HK-2 (cell line): ENCODE measurements at regions not wholly inside any gene's neighbourhood (a gene's known extent, or its start where the extent isn't known, plus 50 kb on each side); places are given as distances from the start of the nearest gene placed in this dataset.
"Not testable (repeated sequence)": the region's sequence is repeated elsewhere in the genome, so short reads cannot be mapped to it uniquely, and the experiment has no call there.

Experiments
- DNase-seq: peaks from one replicate; pipeline ENCODE4 v3.0.0-alpha.2; 2018; ENCODE audit not compliant: unreplicated experiment

DNA sequence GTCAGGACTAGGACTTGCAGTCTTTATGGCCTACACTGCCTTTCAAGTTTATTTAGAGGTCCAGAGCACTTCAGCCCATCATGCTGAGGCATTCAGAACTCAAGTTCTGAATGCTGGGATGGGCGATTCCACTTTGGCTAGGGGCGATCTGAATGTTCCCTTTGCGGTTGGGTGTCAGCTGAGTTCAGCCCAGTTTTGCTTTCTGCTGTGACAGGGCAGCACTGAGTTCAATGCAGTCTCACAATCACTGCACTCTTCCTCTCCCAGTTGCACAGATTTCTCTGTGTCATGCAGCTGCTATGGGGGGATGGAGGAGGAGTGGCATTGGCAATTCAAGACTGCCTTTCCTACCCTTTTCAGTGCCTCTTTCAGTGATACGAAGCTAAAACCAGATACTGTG, 1232.0 kb upstream of the FAM98A start:
- DNase-seq, result no peak

DNA sequence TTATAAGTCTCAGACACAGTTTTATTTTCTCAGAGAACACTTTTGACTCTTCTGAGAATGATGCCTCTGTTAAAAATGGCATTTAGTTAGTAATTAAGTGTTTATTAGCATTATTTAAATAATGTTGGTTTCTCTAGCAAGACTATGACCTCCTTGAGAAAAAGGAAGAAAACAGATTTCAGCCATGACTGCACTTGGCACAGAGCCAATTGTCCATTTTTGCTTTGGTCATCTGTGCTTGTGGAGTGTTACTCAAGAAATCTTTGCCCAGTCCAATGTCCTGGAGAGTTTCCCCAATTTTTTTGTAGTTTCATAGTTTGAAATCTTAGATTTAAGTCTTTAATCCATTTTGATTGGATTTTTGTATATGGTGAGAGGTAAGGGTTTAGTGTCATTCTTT, 1229.4 kb upstream of the FAM98A start:
- DNase-seq, result no peak

DNA sequence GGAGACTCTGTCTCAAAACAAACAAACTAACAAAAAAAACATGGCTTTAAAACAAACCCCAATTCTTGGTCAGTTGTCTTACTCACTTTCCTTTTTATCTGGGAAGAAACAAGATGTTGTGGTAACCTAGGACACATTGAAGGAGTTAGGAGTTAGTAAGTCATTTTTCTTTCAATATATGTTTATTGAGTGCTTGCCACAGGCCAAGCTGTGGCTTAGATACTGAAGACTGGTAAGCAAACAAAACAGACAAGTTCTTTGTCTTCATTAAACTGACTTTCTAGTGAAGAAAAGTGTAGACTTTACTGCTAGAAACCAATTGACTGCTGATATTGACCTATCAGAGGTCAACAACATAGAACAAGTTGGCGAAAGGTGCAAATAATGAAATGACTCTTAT, 1228.3 kb upstream of the FAM98A start:
- no peak for DNase-seq

DNA sequence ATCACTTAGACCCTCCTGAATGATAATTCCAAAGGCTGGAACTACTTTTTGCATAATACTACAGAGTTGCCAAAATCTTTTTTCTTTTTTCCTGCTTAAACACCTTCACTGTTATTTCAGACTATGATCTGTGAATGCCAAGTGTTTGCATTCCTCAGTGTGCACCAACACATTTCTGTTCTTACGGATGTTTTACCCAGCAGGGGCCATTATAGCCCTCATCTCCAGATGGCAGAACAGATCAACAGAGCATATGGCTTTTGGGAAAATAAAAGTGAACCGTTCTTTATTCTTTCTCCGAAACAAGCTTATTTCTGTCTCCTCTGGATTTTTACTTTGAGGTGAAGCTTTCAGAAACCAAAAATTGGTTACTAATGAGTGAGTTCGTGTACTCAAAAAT, 1226.6 kb upstream of the FAM98A start:
- DNase-seq, result no peak

DNA sequence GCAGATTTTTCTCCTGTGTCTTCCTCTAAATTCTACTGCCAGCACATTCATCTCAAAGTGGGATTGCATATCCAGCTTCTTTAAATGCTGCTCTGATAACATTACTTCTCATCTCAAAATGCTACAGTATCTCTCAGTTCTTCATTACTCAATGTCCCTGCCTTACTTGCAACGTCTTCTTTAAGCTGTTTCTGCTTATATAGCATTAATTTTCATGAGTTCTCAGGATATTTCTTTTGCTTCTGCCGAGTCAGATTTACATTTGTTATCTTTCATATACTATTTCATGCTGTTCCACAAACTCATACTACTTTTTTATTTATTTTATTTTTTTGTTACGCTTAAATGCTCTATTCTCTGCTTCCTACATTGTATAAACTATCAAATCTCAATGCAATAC, 1223.5 kb upstream of the FAM98A start:
- no peak for DNase-seq

DNA sequence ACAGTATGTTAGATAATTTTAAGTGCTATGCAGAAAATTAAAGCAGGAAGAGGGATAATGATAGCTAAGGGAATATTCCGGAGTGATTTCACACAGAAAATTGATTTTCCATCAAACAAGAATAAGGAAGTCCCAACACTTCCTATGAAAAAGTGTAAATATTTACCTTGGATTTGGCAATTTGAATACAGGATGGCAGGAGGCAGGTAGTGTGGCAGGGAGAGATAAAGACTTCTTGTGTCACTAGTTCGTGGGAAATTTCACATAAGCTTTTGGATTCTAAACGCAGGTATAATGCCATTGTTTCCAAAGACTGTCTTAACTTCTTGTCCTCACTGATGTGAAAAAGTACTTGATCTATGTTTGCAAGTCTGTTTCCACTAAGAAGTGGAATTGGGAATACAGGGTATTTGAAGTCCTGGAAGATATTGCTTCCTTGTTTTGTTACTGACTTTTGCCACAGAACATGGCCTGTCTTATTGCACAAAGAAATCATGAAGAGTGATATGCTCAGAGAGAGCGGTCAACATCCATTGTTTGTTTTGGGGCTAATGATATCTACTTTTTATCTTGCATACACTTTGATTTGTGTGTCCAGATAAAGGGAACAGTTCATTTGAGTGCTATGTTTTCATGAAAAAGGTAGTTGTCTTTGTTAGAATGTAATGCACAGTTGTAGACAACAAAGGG, 1216.1 kb upstream of the FAM98A start:
- DNase-seq, result no peak

DNA sequence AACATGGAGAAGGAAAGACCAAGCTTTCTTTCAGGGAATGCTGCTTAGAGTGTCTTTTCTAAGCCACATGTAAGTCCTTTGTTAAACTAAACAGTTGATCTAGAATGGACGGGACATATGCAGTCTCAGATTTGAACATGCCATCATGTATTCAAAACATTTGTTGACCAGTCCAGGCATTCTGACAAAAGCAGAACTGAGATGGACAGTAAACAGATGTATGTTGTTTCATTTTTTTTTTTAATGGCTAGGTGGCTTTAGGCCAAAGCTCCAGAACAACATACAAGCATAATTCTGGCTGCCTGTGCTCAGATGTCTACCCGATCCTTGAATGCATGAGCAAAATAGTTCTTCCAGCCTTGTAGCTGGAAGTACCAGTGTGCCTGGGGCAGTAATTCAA, 1211.4 kb upstream of the FAM98A start:
- DNase-seq, result no peak

DNA sequence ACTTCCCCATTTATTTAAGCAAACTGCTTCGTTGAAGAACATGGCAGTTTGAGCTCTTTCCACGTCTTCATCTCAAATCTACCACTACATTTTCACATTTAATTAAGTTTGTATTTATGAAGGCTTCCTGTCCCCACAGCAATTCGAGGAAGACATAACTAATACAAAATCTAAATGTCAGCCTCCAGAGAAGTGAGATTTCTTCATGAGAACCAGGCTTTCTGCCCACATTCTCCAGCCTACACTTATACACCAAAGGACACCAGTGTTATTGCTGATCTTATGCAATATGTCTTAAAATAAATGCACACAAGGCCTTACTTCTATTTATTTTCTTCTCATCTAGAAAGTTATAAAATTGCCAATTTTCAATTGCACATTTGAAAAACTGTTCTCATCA, 1209.3 kb upstream of the FAM98A start:
- no peak for DNase-seq

DNA sequence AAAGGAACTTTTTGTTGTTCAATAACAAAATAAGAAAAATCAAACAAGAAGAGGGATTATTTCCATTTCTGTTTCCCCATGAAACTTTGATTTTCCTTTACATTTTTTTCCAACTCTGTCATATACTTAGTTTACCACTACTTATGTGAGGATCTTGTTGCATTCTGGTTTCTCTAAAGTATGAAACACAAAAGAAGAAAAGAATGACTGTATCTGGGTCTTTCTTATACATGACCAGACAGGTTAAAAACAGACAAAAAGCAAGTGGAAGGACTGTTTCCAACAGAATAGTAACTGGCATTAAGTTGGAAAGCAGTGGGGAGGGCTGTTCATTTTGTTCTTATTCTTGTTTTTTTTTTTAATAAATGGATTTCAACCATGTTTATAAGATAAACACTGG, 1207.8 kb upstream of the FAM98A start:
- no peak for DNase-seq

DNA sequence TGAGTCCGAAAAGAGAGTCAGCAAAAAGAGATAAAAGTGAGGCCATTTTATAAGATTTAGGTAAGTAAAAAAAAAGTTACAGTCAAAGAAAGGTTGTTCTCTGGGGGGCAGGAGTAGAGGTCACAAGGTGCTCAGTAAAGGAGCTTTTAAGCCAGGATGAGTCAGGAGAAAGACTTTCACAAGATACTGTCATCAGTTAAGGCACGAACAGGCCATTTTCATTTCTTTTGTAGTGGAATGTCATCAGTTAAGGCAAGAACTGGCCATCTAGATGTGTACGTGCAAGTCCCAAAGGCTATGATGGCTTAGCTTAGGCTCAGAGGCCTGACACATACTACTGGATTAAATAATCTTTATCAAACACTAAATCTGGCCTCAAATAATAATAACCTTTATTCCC, 1207.3 kb upstream of the FAM98A start:
- no peak for DNase-seq

DNA sequence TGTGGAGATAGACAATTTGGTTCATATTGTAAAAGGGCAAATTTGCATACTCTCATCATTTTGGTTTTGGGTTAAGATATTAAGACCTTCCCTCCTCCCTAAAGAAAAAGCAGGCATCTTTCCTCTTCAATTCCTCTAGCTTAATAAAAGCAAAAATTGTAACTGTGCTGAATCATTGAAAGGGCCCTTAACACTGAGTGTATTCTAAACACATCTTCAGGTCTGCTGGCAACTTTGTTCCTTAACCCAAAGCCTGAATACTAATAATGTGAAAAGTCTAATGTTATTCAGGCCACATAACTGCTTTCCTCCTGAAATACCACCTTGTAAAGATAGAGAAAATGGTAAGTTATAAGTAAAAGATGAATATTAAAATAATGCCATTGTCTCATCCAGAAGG, 1200.5 kb upstream of the FAM98A start:
- DNase-seq, result no peak

DNA sequence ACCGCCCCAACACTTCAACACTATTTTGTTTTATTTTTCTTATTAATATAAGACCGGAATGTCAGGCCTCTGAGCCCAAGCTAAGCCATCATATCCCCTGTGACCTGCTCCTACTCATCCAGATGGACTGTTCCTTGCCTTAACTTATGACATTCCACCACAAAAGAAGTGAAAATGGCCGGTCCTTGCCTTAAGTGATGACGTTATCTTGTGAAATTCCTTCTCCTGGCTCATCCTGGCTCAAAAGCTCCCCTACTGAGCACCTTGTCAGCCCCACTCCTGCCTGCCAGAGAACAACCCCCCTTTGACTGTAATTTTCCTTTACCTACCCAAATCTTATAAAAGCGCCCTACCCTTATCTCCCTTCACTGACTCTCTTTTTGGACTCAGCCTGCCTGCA, 1196.5 kb upstream of the FAM98A start:
- DNase-seq, result not testable (repeated sequence)

DNA sequence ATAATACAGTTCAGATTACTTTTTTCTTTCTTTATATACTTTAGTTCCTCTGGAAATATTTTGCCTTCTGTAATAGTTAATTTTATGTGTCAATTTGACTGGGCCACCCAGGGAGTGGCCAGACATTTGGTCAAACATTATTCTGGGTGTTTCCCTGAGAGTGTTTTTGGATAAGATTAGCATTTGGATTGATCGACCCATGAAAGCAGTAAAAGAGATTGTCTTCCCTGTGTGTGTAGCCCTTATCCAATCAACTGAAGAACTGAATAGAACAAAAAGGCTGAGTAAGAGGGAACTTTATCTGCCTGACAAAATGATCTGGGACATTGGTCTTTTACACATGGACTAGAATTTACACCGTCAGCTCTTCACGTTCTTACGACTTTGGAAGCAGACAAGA, 1190.1 kb upstream of the FAM98A start:
- no peak for DNase-seq

DNA sequence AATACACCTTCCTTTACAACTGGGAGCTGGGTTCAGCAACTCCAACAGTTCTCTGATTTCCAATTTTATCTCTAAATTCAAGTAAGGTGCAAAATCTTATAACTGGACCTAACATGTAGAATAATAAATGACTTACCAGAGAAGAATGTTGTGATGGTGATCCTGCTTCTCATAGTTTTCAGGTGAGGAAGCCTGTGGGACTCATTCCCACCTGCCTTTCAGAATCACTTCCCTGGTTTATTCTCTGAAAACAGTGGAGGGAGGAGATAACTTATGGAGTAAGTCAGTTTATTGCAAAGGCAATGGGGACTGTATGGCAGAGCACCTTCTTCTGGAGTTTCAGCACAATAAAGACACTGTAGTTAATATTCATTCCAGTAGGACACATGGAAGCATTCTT, 1188.2 kb upstream of the FAM98A start:
- no peak for DNase-seq

DNA sequence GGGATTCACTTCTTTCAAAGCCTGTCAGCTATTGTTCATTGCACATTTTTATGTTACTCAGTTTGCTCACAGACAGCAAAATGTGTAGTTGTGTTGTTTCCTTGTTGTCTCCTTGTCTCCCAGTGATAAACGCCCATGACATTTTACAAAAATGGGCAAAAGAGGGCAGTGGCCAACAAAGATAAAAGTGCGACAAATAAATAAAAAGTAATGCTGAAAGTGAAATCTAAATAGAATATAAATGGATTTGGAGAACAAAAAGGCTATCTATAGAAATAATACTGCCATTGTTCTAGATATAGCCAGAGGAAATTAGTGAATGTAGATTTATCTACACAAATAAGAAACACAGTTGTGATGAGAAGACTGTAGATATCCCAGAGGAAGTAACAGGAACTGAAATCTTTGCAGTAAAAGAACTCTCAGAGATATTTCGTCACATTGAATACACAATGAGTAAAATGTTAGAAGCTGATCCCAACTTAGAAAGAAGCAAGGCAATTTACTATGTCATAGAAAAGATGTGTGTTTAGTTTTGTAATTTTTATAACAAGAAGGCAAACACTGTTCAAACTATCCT, 1186.2 kb upstream of the FAM98A start:
- DNase-seq, result no peak

DNA sequence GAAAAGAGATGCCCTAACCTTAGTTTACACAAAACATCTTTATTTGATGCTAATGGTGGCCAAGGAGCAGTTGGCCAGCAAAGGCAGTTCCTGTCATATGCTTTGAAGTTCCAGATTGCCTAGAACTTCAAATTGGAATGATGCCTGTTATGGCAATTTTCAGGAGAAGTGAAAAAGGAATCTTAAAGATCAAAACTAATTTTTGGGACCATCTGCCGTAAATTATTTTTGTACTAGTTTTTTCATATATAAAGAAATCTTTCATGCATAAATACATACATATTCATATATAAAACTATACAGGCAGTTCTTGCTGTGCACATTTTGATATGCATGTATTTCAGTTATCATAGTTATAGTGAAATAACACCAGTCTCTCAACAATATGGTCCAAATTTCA, 1185.6 kb upstream of the FAM98A start:
- no peak for DNase-seq

DNA sequence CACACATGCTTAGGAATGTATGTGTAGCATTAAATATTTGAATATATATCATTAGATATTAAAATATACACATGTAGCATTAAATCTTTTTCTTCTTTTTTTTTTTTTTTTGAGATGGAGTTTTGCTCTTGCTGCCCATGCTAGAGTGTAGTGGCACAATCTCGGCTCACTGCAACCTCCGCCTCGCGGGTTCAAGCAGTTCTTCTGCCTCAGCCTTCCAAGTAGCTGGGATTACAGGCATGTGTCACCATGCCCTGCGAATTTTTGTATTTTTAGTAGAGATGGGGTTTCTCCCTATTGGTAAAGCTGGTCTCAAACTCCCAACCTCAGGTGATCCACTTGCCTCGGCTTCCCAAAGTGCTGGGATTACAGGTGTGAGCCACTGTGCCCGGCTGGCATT, 1151.6 kb upstream of the FAM98A start:
- not testable (repeated sequence) for DNase-seq

DNA sequence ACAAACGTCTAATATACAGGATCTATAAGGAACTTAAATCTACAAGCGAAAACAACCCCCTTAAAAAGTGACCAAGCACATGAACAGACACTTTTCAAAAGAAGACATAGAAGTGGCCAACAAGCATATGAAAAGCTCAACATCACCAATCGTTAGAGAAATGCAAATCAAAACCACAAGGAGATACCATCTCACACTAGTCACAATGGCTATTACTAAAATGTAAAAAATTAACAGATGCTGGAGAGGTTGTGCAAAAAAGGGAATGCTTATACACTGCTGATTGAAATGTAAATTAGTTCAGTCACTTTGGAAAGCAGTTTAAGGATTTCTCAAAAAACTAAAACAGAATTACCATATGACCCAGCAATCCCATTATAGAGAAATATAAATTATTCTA, 1148.5 kb upstream of the FAM98A start:
- no peak for DNase-seq

DNA sequence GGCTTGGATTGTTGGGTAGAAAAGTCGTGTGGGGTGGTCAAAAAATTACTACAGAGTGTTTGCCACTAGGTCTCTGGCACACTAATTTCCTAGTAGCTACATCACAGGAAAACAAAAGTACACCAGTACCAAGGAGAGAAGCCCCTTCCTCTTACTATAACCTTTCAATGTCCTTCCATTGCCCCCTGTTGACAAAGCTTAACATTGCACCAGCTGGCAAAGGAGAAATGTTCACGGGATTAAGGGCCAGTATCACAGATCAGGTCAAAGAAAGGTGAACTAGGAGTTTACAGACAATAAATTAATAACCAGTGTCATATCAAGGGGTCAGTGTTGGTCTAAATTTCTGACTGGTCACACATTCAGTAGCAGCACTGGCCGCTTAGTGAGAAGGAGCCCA, 1139.6 kb upstream of the FAM98A start:
- no peak for DNase-seq

DNA sequence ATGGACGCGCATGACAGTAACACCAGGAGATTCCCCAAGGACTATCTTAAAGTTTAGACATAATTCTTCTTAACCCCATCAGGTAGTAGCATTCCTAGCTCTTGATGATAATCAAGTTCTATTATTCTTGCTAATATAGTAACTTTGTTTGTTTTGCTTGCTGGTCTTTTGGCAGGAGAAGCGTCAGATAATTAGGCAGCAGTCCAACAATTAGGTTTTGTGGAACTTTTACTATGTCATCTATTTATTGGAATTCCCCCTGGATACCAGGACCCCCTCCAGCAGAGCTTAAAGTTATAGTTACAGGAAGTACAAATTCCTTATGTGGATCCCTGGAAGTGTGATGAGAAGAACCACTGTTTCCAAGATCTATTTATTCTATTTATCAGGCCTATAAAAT, 1138.0 kb upstream of the FAM98A start:
- no peak for DNase-seq

DNA sequence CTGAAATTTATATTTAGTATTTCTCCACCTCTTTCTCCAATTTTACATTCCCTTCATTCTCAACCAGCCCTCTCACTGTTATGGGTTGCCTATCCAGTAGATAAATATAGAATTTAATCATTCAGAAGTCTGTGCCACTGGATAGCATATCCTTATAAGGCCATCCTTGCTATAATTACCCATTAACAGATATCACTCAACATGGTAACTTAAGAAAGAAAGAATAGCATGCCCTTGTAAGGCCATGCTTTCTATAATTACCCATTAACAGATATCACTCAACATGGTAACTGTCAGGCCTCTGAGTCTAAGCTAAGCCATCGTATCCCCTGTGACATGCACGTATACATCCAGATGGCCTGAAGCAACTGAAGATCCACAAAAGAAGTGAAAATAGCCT, 1137.4 kb upstream of the FAM98A start:
- no peak for DNase-seq

DNA sequence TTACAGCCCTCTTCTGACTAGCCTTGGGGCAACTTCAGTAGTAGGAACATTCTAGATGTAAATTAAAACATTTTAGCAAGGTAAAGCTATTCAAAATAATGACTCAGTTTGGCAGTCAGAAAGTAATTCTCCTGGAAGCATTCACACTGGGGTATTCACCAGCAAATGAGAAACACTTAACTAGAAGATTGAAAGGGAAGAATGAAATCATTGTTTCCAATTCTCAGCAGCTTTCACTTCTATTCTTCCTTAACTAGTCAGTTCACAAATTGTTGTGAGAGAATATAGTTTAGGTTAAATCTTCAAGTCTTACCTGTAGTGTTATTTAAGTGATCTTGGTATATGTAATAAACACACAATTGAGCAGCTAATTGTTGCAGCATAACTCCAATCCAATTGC, 1135.6 kb upstream of the FAM98A start:
- DNase-seq, result no peak

DNA sequence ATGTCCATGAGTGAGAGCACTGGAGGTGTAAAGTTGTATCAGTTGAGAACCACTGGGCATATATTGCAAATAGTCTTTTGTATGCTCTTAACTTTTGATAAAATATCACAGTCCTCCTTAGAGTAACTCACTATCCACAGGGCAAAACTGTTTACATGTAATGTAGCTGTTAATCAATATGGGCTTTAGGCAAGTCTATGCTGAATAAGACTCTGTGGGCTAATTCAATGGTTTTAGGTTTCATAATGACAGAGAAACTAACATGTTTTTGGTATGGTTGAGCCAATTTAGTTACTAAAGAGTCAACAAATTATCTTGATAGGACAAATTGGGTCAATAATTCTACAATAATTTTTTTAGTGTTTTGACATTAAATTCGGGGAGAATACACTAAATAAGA, 1134.9 kb upstream of the FAM98A start:
- no peak for DNase-seq

DNA sequence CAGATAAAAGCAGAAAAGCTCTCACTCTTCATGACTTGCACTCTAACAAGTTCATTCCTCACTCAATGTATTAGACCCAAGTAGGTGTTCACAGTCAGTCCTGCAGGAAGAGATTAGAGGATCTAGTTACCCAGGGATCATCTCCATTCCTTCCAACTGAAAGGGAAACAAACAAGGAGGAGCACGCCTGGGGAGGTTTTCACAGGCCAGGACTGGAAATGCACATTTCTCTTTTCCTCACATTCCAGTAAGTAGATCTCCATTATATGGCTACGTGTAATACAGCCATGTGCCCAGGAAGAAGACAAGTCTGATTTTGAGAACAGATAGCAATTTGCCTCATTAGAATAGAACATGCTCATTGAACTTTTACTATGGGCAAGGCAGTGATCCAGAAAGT, 1132.2 kb upstream of the FAM98A start:
- DNase-seq, result no peak
